SK-N-SH (cell line): ENCODE measurements at regions not wholly inside any gene's neighbourhood (a gene's known extent, or its start where the extent isn't known, plus 50 kb on each side); places are given as distances from the start of the nearest gene placed in this dataset.

ENCODE experiments used
- CTCF ChIA-PET: fragments of 300-600, 350-600 bp; formaldehyde crosslinking; extraction: SDS; loops from one replicate; lab custom pipeline; 2021; lab: Yijun Ruan, JAX
- POLR2A ChIA-PET: fragments of 350-600 bp; sonication (Branson Sonifier 250); formaldehyde crosslinking; extraction: SDS; loops from one replicate; lab custom pipeline; 2020; ENCODE audit warnings: antibody characterized with exemption, inconsistent platforms; lab: Yijun Ruan, JAX
- DNase-seq: peaks from one replicate; pipeline ENCODE4 v3.0.0; 2012
- H2AFZ ChIP-seq: fragments of 200-600 bp; sonication (generic); 2 replicates; pipeline ENCODE4 v1.8.1; 2016; ENCODE audit warnings: antibody characterized with exemption, mild to moderate bottlenecking, low read depth
- H3F3A ChIP-seq: fragments of 200-600 bp; sonication (generic); replicated peaks from 2 replicates; pipeline ENCODE3; 2016; ENCODE audit warnings: antibody characterized with exemption, mild to moderate bottlenecking; ENCODE audit not compliant: insufficient read depth
- H3K27ac ChIP-seq, 2 experiments: fragments of 200-500 bp in 1 of 2; fragments of 200-600 bp in 1 of 2; sonication (Bioruptor generic) in 1 of 2; sonication (generic), shearing (Covaris generic) in 1 of 2; 2 replicates each; pipeline versions ENCODE4 v1.5.1 to v1.6.1; 2014 to 2016; ENCODE audit warnings: low read depth in 2 of 2, inconsistent platforms in 1 of 2, low read length in 1 of 2, mild to moderate bottlenecking in 1 of 2, mixed read lengths in 1 of 2
- H3K27me3 ChIP-seq: fragments of 200-600 bp; sonication (generic), shearing (Covaris generic); 2 replicates; pipeline ENCODE4 v1.6.1; 2016; ENCODE audit warnings: mixed run types; ENCODE audit not compliant: insufficient read depth
- H3K36me3 ChIP-seq, 2 experiments: fragments of 200-500 bp in 1 of 2; fragments of 200-600 bp in 1 of 2; sonication (Bioruptor generic) in 1 of 2; sonication (generic) in 1 of 2; replicated peaks in 1 of 2; 2 replicates each; pipeline versions ENCODE3 to v1.5.1; 2014 to 2016; ENCODE audit warnings: low read length in 1 of 2, mild to moderate bottlenecking in 1 of 2; ENCODE audit not compliant: insufficient read depth in 2 of 2, control insufficient read depth in 1 of 2
- H3K4me1 ChIP-seq, 2 experiments: fragments of 200-500 bp in 1 of 2; fragments of 200-600 bp in 1 of 2; sonication (Bioruptor generic) in 1 of 2; sonication (generic), shearing (Covaris generic) in 1 of 2; 2 replicates each; pipeline versions ENCODE4 v1.5.1 to v1.6.1; 2014 to 2016; ENCODE audit warnings: low read depth in 1 of 2, low read length in 1 of 2, mixed run types in 1 of 2; ENCODE audit not compliant: insufficient read depth in 2 of 2, control insufficient read depth in 1 of 2
- H3K4me2 ChIP-seq: fragments of 200-600 bp; sonication (generic), shearing (Covaris generic); 2 replicates; pipeline ENCODE4 v1.6.1; 2017; ENCODE audit warnings: mixed run types
- H3K4me3 ChIP-seq, 2 experiments: fragments of 200-500 bp in 1 of 2; fragments of 200-600 bp in 1 of 2; sonication (Bioruptor generic) in 1 of 2; sonication (generic), shearing (Covaris generic) in 1 of 2; 2 replicates each; pipeline versions ENCODE4 v1.5.1 to v1.8.1; 2014 to 2016; ENCODE audit warnings: low read depth in 2 of 2, inconsistent platforms in 1 of 2, low read length in 1 of 2, mild to moderate bottlenecking in 1 of 2, mixed read lengths in 1 of 2, moderate library complexity in 1 of 2
- H3K79me2 ChIP-seq: fragments of 200-600 bp; sonication (generic); 2 replicates; pipeline ENCODE4 v1.8.1; 2017; ENCODE audit warnings: mild to moderate bottlenecking; ENCODE audit not compliant: insufficient read depth
- H3K9ac ChIP-seq: fragments of 200-600 bp; sonication (generic); 2 replicates; pipeline ENCODE4 v1.6.1; 2017; ENCODE audit warnings: mixed run types
- H3K9me2 ChIP-seq: fragments of 200-600 bp; sonication (generic); 2 replicates; pipeline ENCODE4 v1.6.1; 2017; ENCODE audit warnings: mixed run types
- H3K9me3 ChIP-seq: fragments of 200-600 bp; sonication (generic); 2 replicates; pipeline ENCODE4 v1.6.1; 2017; ENCODE audit warnings: mixed run types, mild to moderate bottlenecking, moderate library complexity
- H4K20me1 ChIP-seq: fragments of 200-600 bp; sonication (generic); 2 replicates; pipeline ENCODE4 v1.6.1; 2017; ENCODE audit warnings: mild to moderate bottlenecking, mixed run types; ENCODE audit not compliant: insufficient read depth
- ELF1 ChIP-seq: IDR thresholded peaks from 2 replicates; pipeline ENCODE4 v1.4.0; 2012
- EP300 ChIP-seq, 2 experiments: IDR thresholded peaks; 2 replicates each; pipeline versions ENCODE4 v1.4.0 to v1.6.1; 2012; ENCODE audit warnings: borderline replicate concordance in 1 of 2, low read depth in 1 of 2, low read length in 1 of 2
- EZH2phosphoT487 ChIP-seq: fragments of 200-600 bp; sonication (generic); IDR thresholded peaks from 2 replicates; pipeline ENCODE4 v1.6.1; 2017; ENCODE audit warnings: low read depth, mixed run types, mild to moderate bottlenecking, antibody characterized with exemption, moderate library complexity, borderline replicate concordance
- FOSL2 ChIP-seq: IDR thresholded peaks from 2 replicates; pipeline ENCODE4 v1.4.0; 2012; ENCODE audit warnings: low read depth, mild to moderate bottlenecking, moderate library complexity, borderline replicate concordance
- GATA2 ChIP-seq: sonication (generic); formaldehyde crosslinking; IDR thresholded peaks from 2 replicates; pipeline ENCODE4 v1.5.0; 2020; ENCODE audit warnings: mild to moderate bottlenecking, missing genetic modification reagents
- IRF3 ChIP-seq: fragments of 150-350 bp; IDR thresholded peaks from 2 replicates; pipeline ENCODE4 v1.6.1; 2016; ENCODE audit warnings: mild to moderate bottlenecking, low read depth, low read length
- MEF2A ChIP-seq: IDR thresholded peaks from 2 replicates; pipeline ENCODE4 v1.4.0; 2012; ENCODE audit warnings: low read depth, borderline replicate concordance
- NFIC ChIP-seq: IDR thresholded peaks from 2 replicates; pipeline ENCODE4 v1.4.0; 2012; ENCODE audit warnings: borderline replicate concordance
- NRF1 ChIP-seq: IDR thresholded peaks from 2 replicates; pipeline ENCODE4 v1.6.1; 2012; ENCODE audit warnings: low read depth, mild to moderate bottlenecking, low read length
- POLR2AphosphoS5 ChIP-seq: IDR thresholded peaks from 2 replicates; pipeline ENCODE4 v1.6.1; 2012; ENCODE audit warnings: low read depth, low read length
- RAD21 ChIP-seq: IDR thresholded peaks from 2 replicates; pipeline ENCODE4 v1.6.1; 2012; ENCODE audit warnings: mild to moderate bottlenecking, low read length
- SIN3A ChIP-seq: IDR thresholded peaks from 2 replicates; pipeline ENCODE4 v1.6.1; 2012; ENCODE audit warnings: low read depth, mild to moderate bottlenecking, low read length, moderate library complexity, borderline replicate concordance
- USF1 ChIP-seq: IDR thresholded peaks from 2 replicates; pipeline ENCODE4 v1.4.0; 2012; ENCODE audit warnings: low read depth, borderline replicate concordance
- YY1 ChIP-seq: IDR thresholded peaks from 2 replicates; pipeline ENCODE4 v1.4.0; 2012; ENCODE audit warnings: low read depth, mild to moderate bottlenecking
- WGBS: methylation state at CpG from one replicate; pipeline ENCODE4 v1.1.6; 2017; ENCODE audit warnings: low lambda C conversion rate; 5-methylcytosine and 5-hydroxymethylcytosine counted together
- TF ChIP-seq, protein P1 (sequence below): IDR thresholded peaks from 2 replicates; pipeline ENCODE4; 2012
- TF ChIP-seq, protein P2 (sequence below): fragments of 200-600 bp; sonication (generic); IDR thresholded peaks from 2 replicates; pipeline ENCODE4 v1.6.1; 2017; ENCODE audit warnings: antibody characterized with exemption, mild to moderate bottlenecking, moderate library complexity
- TF ChIP-seq, protein P3 (sequence below): IDR thresholded peaks from 2 replicates; pipeline ENCODE4 v1.4.0; 2012; ENCODE audit warnings: low read depth, borderline replicate concordance

DNA sequence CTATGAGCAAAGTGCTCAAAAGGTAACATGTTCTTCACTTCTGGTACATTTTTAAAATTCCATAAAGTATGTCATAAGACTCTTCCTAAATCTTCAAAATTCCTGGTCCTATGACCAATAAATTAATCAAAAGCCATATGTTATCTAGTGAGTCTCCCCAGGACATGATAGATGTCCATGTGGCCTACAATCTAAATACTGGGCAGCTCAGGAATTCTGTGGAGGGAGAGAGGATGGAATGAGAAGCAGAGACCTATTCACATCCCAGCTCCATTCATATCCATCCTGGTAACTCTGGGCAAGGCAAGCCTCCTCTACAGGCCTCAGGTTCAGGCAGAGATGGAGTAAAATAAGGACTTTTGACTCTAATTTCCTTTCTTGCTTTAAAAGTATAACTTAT lies 224.8 kb downstream of the MTERF1 start (continued):
- TF ChIP-seq USF1 (no peak), YY1 (no peak)
- TF ChIP-seq, all 33 proteins: peak for 0

DNA sequence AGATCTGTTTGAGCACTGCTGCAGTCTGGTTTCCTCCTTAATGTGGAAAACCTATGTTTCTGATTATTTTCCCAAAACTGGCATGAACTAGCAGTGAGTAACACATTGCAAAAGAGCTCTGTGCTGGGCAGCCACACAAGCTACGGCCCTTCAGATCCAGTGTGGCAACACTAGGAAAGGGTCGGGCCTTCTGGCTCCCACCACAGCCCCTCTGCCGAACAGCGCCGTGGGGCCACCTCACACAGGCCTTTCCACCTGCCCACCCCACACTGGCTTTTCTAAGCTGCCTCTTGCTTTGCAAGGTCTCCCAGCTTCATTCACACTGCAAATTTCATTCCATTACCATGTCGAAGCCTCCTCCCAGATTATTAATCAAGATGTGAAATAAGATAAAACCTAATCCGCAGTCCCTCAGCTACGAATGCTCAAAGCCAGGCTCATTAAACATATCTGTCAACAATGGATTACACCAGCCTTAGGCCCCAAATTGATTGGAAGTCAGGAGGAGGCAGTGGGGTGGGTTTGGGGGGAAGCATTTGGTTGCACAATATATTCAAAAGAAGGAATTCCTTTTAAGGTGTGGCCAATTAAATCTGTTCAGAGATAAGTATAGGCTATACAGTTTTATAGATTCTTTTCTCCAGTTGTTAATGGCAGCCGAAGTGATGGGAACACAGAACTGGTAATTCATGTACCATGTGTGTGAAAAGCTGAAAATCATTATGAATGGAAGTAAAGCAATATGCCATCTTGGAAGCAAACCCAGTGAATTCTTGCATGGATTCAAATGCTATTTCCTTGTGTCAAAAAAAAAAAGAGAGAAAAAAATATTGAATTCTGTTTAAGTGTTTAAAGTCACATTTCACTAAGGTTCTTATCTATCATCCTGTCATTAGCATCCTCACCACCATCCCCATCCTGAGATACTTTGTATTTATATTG lies 223.7 kb downstream of the MTERF1 start:
- H2AFZ ChIP-seq: no peak overlapping the region
- TF ChIP-seq, protein P1, sequence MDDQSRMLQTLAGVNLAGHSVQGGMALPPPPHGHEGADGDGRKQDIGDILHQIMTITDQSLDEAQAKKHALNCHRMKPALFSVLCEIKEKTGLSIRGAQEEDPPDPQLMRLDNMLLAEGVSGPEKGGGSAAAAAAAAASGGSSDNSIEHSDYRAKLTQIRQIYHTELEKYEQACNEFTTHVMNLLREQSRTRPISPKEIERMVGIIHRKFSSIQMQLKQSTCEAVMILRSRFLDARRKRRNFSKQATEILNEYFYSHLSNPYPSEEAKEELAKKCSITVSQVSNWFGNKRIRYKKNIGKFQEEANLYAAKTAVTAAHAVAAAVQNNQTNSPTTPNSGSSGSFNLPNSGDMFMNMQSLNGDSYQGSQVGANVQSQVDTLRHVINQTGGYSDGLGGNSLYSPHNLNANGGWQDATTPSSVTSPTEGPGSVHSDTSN: no peak
- TF ChIP-seq ELF1 (no peak), EP300 (IDR thresholded peaks at IDR 0.05; ENCODE audit: borderline replicate concordance in 1 of 2, low read depth in 1 of 2, low read length in 1 of 2) (no peak), NFIC (no peak), SIN3A (no peak), IRF3 (no peak), RAD21 (no peak), POLR2AphosphoS5 (no peak), EZH2phosphoT487 (no peak), NRF1 (no peak), GATA2 (no peak), FOSL2 (no peak), MEF2A (no peak)
- TF ChIP-seq, protein P2, sequence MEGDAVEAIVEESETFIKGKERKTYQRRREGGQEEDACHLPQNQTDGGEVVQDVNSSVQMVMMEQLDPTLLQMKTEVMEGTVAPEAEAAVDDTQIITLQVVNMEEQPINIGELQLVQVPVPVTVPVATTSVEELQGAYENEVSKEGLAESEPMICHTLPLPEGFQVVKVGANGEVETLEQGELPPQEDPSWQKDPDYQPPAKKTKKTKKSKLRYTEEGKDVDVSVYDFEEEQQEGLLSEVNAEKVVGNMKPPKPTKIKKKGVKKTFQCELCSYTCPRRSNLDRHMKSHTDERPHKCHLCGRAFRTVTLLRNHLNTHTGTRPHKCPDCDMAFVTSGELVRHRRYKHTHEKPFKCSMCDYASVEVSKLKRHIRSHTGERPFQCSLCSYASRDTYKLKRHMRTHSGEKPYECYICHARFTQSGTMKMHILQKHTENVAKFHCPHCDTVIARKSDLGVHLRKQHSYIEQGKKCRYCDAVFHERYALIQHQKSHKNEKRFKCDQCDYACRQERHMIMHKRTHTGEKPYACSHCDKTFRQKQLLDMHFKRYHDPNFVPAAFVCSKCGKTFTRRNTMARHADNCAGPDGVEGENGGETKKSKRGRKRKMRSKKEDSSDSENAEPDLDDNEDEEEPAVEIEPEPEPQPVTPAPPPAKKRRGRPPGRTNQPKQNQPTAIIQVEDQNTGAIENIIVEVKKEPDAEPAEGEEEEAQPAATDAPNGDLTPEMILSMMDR: no peak
- TF ChIP-seq, protein P3, sequence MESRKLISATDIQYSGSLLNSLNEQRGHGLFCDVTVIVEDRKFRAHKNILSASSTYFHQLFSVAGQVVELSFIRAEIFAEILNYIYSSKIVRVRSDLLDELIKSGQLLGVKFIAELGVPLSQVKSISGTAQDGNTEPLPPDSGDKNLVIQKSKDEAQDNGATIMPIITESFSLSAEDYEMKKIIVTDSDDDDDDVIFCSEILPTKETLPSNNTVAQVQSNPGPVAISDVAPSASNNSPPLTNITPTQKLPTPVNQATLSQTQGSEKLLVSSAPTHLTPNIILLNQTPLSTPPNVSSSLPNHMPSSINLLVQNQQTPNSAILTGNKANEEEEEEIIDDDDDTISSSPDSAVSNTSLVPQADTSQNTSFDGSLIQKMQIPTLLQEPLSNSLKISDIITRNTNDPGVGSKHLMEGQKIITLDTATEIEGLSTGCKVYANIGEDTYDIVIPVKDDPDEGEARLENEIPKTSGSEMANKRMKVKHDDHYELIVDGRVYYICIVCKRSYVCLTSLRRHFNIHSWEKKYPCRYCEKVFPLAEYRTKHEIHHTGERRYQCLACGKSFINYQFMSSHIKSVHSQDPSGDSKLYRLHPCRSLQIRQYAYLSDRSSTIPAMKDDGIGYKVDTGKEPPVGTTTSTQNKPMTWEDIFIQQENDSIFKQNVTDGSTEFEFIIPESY: no peak
- TF ChIP-seq, all 33 proteins: peak for 0
- H3K9ac ChIP-seq: no peak overlapping the region
- no peak overlapping the region for H3K4me2 ChIP-seq
- no peak for DNase-seq
- no peak overlapping the region for H3K4me3 ChIP-seq
- ChIA-PET CTCF (interaction anchor here (0.5 to 1.9 kb wide), 3 partner anchors 10 to 203 kb away, joined by 3 to 5 read pairs (median 3); no protein-coding TSS in a partner anchor), POLR2A (interaction anchor here (0.7 kb wide), 1 partner anchor 8 kb away, joined by 3 read pairs; no protein-coding TSS in a partner anchor)
- H3K9me2 ChIP-seq: no peaks in the 10 kb centered on the region
- H3K4me1 ChIP-seq: peaks cover 8 to 19% of the 10 kb centered on the region in 2 experiments; a peak in 3 of 4 replicates
- 78% methylated on average over 9 of the region's 9 CpGs for WGBS
- H3K27me3 ChIP-seq: no peaks in the 10 kb centered on the region
- no peak overlapping the region for H3K27ac ChIP-seq
- no peaks in the 10 kb centered on the region for H3K9me3 ChIP-seq
- no peaks in the 10 kb centered on the region for H3K36me3 ChIP-seq
- H4K20me1 ChIP-seq: no peaks in the 10 kb centered on the region
- H3K79me2 ChIP-seq: no peaks in the 10 kb centered on the region
- peaks cover 7% of the 10 kb centered on the region for H3F3A ChIP-seq
